GM12875 (cell line): ENCODE measurements at regions not wholly inside any gene's neighbourhood (a gene's known extent, or its start where the extent isn't known, plus 50 kb on each side); places are given as distances from the start of the nearest gene placed in this dataset.

ENCODE experiments used
- H3K4me3 ChIP-seq: one replicate; pipeline ENCODE4 v1.5.1; 2011; ENCODE audit warnings: low read depth, low read length, control low read depth
- CTCF ChIP-seq: IDR thresholded peaks from 2 replicates; pipeline ENCODE4 v1.5.1; 2011; ENCODE audit warnings: low read depth, mild to moderate bottlenecking, control low read depth, inconsistent platforms, low read length, moderate library complexity, borderline replicate concordance; ENCODE audit not compliant: insufficient read depth

DNA sequence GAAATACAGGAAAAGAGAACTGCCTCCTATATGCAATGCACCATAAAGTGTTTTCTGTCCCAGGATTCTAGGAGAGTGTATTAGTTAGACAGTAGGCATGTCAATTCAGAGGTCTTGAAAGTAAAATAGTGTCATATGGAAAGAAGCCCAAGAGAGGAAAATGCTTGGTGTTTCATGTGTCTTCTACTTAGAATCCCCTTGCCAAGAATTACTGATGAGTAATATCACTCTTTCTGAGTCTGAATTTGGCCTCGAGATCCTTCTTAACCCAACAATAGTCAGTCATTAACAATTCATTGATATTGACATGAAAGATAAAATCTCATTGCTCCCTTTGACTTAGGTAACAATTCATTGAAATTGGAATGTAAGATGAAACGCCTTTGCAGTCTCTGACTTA, 972.2 kb downstream of the TTLL7 start:
- no peak overlapping the region for H3K4me3 ChIP-seq
- no peak for TF ChIP-seq CTCF

- TF ChIP-seq CTCF: no peak
- no peak overlapping the region for H3K4me3 ChIP-seq
Measured at GRCh38 chr1:83024251-83024767, 974.6 kb downstream of the TTLL7 start.

GRCh38 chr1:83023212-83023611, 975.7 kb downstream of the TTLL7 start:
- no peak overlapping the region for H3K4me3 ChIP-seq
- no peak for TF ChIP-seq CTCF

- no peak overlapping the region for H3K4me3 ChIP-seq
- no peak for TF ChIP-seq CTCF
Measured at GRCh38 chr1:83022206-83022605, 976.7 kb downstream of the TTLL7 start.

DNA sequence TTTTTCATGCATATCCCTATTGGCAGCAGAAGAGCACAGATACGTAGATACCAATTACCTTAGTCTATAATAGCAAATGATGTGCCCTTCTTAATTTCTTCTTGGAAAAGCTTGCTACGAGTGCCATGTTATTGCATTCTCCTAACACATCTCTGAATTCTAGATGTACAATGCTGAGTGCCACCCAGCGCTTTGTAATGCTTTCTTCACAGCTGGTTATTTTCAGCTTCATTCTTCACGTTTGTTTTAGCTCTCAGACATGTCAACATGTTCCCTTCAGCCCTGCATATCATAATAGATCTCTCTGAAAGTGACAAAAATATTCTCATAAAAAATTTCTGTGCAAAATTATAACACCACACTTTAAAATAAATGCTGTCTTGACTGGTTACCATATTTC, 981.2 kb downstream of the TTLL7 start:
- no peak overlapping the region for H3K4me3 ChIP-seq
- TF ChIP-seq CTCF: no peak

- no peak overlapping the region for H3K4me3 ChIP-seq
- TF ChIP-seq CTCF: no peak
Measured at GRCh38 chr1:83017276-83017675, 981.7 kb downstream of the TTLL7 start.

DNA sequence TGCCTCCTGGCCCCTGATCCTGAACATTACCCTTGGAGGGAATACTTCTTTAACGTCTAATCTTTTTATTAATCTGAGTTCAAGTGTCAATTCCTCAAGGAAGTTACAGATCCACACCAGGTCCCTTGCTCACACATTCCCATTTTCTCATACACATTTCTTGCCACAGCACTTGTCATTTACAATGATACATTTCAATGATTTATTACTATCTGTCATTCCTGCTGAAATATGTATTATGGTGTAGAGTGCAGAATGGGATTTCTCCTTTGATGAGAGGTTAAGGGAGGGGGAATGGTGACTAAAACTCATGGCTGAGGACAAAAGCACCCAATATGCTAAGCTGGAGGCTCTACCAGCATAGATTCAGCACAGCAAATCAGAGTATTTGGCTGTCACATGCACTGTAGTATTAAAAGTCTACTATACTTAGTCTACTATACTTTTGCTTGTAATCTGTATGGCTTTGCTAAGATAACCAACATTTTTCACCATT, 982.5 kb downstream of the TTLL7 start:
- H3K4me3 ChIP-seq: no peak overlapping the region
- no peak for TF ChIP-seq CTCF
